ENCODE measurements at regions not wholly inside any gene's neighbourhood (a gene's known extent, or its start where the extent isn't known, plus 50 kb on each side); places are given as distances from the start of the nearest gene placed in this dataset.

GRCh38 chr11:134542401-134543165 lies 130.5 kb upstream of the B3GAT1 start:
- intact Hi-C loops (cut with DNase I) = no loop called here
- WGBS, 2 donors = 57 to 71% methylated on average over 10 of the region's 10 CpGs
- DNase-seq = peak; percentile 53
- peaks cover 0 to 4% (median 0%) of the 10 kb centered on the region in 3 donors for H3K27me3 ChIP-seq
- H3K27ac ChIP-seq = no peak overlapping the region
- no peak overlapping the region for H3K4me3 ChIP-seq
- H3K36me3 ChIP-seq = no peaks in the 10 kb centered on the region
- H3K4me1 ChIP-seq = no peaks in the 10 kb centered on the region
- no peak for TF ChIP-seq EP300 (IDR thresholded peaks at IDR 0.05)
- TF ChIP-seq, protein P1, sequence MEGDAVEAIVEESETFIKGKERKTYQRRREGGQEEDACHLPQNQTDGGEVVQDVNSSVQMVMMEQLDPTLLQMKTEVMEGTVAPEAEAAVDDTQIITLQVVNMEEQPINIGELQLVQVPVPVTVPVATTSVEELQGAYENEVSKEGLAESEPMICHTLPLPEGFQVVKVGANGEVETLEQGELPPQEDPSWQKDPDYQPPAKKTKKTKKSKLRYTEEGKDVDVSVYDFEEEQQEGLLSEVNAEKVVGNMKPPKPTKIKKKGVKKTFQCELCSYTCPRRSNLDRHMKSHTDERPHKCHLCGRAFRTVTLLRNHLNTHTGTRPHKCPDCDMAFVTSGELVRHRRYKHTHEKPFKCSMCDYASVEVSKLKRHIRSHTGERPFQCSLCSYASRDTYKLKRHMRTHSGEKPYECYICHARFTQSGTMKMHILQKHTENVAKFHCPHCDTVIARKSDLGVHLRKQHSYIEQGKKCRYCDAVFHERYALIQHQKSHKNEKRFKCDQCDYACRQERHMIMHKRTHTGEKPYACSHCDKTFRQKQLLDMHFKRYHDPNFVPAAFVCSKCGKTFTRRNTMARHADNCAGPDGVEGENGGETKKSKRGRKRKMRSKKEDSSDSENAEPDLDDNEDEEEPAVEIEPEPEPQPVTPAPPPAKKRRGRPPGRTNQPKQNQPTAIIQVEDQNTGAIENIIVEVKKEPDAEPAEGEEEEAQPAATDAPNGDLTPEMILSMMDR (IDR thresholded peaks at IDR 0.05) = no peak
- no peak for TF ChIP-seq POLR2A (IDR thresholded peaks at IDR 0.05)
- TF ChIP-seq POLR2AphosphoS5 (IDR thresholded peaks at IDR 0.05) = no peak
- H3K9me3 ChIP-seq = no peaks in the 10 kb centered on the region

- intact Hi-C loops (cut with DNase I) = no loop called here
- Histone ChIP-seq H3K4me1 (no peaks in the 10 kb centered on the region), H3K9me3 (no peaks in the 10 kb centered on the region), H3K4me3 (no peak overlapping the region), H3K27me3 (peaks cover 0 to 8% (median 0%) of the 10 kb centered on the region in 3 donors), H3K36me3 (no peaks in the 10 kb centered on the region), H3K27ac (no peak overlapping the region)
- WGBS, 2 donors = 96% methylated on average over 4 of the region's 4 CpGs
- TF ChIP-seq EP300 (IDR thresholded peaks at IDR 0.05) = no peak
- TF ChIP-seq POLR2A (IDR thresholded peaks at IDR 0.05) = no peak
- no peak for TF ChIP-seq POLR2AphosphoS5 (IDR thresholded peaks at IDR 0.05)
- TF ChIP-seq, protein P1 (IDR thresholded peaks at IDR 0.05) = no peak
- peak; percentile 56 for DNase-seq
Observed at GRCh38 chr11:134541951-134542350, 129.9 kb upstream of the B3GAT1 start.

GRCh38 chr11:134541355-134541754 lies 129.3 kb upstream of the B3GAT1 start:
- Histone ChIP-seq H3K4me3 (no peak overlapping the region), H3K36me3 (no peaks in the 10 kb centered on the region), H3K27me3 (peaks cover 0 to 8% (median 0%) of the 10 kb centered on the region in 3 donors), H3K27ac (no peak overlapping the region), H3K9me3 (no peaks in the 10 kb centered on the region), H3K4me1 (no peaks in the 10 kb centered on the region)
- DNase-seq = no peak
- no peak for TF ChIP-seq POLR2AphosphoS5 (IDR thresholded peaks at IDR 0.05)
- TF ChIP-seq EP300 (IDR thresholded peaks at IDR 0.05) = no peak
- TF ChIP-seq, protein P1 (IDR thresholded peaks at IDR 0.05) = no peak
- no peak for TF ChIP-seq POLR2A (IDR thresholded peaks at IDR 0.05)
- WGBS, 2 donors = 62 to 71% methylated on average over 6 of the region's 6 CpGs
- intact Hi-C loops (cut with DNase I) = no loop called here

DNA sequence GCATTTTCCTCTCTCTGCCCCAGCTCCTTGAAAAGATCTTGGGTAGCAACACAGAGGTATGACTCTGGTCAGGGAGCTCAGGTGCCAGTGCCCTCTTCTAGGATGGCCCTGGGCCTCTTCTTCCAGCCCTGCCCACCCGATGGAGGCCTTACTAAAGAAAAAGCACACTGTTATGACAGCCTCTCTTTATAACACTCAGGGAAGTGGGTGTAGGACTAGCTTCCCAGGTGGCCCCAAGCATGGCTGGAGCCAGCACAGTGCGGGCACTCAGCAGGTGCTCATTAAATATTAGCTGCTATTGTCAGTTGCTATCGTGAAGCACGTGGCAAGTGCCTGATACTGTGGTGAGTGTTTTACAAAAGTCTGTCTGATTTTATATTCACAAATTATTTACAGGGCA lies 127.2 kb upstream of the B3GAT1 start:
- intact Hi-C loops (cut with DNase I) = no loop called here
- DNase-seq = peak; percentile 29
- no peaks in the 10 kb centered on the region for H3K9me3 ChIP-seq
- no peaks in the 10 kb centered on the region for H3K4me1 ChIP-seq
- no peak for TF ChIP-seq EP300 (IDR thresholded peaks at IDR 0.05)
- TF ChIP-seq, protein P1 (IDR thresholded peaks at IDR 0.05) = no peak
- TF ChIP-seq POLR2A (IDR thresholded peaks at IDR 0.05) = no peak
- no peak for TF ChIP-seq POLR2AphosphoS5 (IDR thresholded peaks at IDR 0.05)
- WGBS, 2 donors = 77 to 96% methylated on average over 4 of the region's 4 CpGs
- peaks cover 0 to 8% (median 0%) of the 10 kb centered on the region in 3 donors for H3K27me3 ChIP-seq
- H3K36me3 ChIP-seq = no peaks in the 10 kb centered on the region
- H3K4me3 ChIP-seq = no peak overlapping the region
- no peak overlapping the region for H3K27ac ChIP-seq

All from sigmoid colon (tissue), 6 donors.